Fibroblast of upper back skin (primary cell): ENCODE measurements at regions not wholly inside any gene's neighbourhood (a gene's known extent, or its start where the extent isn't known, plus 50 kb on each side); places are given as distances from the start of the nearest gene placed in this dataset.
"Not testable (repeated sequence)": the region's sequence is repeated elsewhere in the genome, so short reads cannot be mapped to it uniquely, and the experiment has no call there.

Experiments
- DNase-seq: peaks from one replicate; pipeline ENCODE4 v3.0.0-alpha.2; 2013

DNA sequence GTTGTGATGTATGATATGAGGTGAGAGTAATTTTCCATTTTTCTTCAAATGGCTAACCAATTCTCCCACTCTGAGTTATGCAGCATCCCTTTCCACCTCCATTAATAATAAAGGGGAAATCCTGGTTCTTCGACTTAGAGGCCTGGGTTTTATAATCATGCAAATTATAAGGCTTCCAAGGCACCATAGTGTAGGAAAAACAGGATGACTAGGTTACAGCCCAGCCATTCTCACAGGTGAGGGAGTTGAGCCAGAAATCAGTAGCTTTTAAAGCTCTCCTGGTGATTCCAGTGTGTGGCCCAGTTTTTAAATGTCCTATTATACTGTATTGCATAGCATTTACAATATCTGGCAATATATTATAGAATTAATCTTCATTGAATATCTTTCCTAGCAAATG lies 203.1 kb downstream of the ARHGEF9 start:
- DNase-seq: no peak

DNA sequence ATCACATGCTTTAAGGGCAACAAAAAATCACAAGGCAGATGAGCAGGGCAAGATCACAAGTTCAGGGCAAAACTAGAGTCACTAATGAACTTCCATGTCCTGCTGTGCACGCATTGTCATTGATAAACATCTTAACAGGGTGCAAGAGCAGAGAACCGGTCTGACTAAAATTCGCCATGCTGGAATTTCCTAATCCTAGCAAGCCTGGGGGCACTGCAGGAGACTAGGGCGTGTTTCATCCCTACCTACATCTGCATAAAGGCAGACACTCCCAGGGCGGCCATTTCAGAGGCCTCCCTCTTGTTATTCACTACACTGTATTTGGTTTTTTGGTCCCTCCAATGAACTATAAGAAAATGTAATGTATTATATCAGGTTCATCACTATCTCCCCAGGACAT lies 203.6 kb downstream of the ARHGEF9 start:
- no peak for DNase-seq

DNA sequence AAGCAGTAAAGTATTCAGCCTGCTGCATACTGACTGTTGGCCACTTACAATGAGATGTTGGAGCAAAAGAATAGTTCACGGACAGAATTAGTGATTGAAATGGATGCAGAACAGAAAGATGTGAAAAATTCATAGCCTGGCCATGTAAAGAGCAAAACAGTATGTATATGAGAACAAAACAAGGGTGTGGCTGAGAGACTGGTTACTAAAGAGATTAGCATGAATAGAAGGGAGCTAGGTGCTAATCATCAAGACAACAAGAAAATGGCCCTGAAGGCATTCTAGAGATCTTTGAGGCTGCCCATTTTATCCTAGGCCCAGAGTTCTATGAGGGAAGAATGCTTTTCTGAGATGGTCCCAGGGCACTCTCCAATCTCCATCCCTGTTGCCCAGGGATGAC lies 208.5 kb downstream of the ARHGEF9 start:
- no peak for DNase-seq

DNA sequence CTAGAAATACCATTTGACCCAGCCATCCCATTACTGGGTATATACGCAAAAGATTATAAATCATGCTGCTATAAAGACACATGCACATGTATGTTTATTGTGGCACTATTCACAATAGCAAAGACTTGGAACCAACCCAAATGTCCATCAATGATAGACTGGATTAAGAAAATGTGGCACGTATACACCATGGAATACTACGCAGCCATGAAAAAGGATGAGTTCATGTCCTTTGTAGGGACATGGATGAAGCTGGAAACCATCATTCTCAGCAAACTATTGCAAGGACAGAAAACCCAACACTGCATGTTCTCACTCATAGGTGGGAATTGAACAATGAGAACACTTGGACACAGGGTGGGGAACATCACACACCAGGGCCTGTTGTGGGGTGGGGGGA lies 209.3 kb downstream of the ARHGEF9 start:
- not testable (repeated sequence) for DNase-seq

- DNase-seq: no peak
Observed at GRCh38 chrX:63566856-63567255, 215.7 kb upstream of the SPIN4 start.

DNA sequence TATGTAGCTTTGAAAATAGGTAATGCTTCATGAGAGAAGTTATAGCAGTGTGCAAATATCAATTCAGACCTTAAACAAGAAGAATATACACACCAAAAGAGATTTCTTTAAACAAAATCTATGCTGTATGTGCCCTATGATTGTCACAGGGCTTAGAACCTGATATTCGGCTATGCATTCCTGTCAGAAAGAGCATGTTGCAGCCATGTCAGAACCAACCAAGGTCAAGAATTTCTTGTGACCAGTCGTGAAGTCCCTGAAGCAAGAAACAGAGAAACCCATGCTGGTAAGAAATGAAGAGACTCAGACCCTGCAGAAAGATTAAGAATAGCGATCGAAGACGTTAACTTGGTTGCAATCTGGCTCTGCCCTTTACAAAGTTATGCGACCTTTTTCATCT lies 210.3 kb upstream of the SPIN4 start:
- DNase-seq: peak; percentile 0

DNA sequence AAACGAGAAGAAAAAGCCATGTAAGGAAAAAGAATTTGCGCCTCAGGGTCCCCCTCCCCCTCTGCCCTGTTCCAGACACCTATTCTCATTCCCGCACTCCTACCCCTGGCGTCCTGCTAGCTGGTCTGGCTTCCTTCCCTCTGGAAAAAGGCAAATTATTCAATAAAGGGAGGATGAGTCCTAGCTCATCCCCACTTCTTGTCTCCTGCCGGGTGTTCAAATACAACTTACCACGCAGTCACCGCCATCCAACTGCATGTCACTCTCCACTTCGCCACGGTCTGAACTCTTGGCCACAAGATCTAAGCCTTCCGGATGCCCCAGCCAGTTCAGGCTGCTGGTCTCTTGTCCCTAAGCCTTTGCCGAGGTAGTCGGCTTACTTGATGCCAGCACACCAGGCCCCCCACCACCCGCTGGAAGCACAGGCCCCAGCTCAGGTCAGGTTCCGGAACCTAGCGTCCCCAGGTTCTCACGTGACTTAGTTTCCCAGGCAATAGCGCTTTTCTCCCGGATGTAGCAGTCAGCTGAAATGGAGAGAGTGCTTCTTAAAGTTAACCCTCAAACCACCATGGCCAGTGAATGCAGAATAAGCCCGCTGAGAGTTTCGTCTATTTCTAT lies 209.6 kb upstream of the SPIN4 start:
- DNase-seq: peak; percentile 74

DNA sequence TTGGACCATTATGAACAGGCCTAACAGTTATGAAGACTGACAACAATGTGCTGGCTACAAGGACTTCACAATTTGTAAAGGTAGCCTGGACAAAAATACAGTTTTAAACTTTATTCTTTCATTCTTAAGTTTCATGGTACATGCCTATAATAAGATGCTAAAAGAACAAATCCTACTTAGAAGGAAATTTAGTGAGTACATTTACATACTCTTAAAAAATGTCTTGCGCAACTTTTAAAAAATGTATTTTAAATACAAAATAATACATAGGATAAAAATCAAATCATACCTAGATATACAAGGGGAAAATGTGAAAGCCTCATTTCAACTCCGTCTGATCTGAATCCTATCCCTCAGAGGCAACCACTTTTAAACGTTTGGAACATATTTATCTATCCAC lies 200.7 kb upstream of the SPIN4 start:
- no peak for DNase-seq

GRCh38 chrX:63530654-63531053 lies 179.5 kb upstream of the SPIN4 start:
- no peak for DNase-seq

DNA sequence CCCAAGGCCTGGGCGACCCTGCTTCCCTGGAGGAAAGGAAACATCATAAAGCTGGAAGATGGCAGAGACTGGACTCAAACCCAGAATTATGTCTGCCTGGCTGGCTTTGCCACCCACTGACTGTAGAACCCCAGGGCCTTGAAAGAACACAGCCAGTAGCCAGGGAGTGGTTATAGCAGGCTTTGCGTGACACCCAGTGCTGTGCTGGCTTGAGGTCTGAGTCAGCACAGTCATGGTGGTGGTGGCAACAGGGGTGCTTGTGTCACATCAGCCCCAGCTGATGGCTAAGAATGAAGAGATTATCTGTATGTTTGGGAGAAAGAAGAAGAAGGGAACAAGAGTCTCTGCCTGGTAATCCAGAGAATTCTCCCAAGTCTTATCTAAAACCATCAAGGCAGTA lies 178.8 kb upstream of the SPIN4 start:
- DNase-seq: no peak

DNA sequence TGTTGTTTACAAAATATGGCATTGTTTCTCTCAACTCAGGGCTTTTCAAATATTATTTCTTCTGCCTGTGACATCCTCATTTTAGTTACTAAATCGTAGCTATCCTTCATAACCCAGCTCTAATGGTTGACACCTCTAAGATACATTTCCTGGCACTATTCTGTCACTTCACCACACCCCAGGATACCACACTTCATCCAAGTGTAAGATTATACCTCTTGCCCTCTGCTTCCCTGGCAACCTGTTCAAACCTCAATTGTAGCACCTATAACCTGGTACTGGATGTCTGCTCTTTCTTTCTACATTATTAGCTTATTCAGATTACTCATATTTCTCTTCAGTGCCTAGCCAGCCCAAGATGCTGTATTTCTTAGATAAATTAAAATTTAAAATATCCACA lies 175.7 kb upstream of the SPIN4 start:
- no peak for DNase-seq

GRCh38 chrX:63525491-63525890 lies 174.4 kb upstream of the SPIN4 start:
- no peak for DNase-seq

DNA sequence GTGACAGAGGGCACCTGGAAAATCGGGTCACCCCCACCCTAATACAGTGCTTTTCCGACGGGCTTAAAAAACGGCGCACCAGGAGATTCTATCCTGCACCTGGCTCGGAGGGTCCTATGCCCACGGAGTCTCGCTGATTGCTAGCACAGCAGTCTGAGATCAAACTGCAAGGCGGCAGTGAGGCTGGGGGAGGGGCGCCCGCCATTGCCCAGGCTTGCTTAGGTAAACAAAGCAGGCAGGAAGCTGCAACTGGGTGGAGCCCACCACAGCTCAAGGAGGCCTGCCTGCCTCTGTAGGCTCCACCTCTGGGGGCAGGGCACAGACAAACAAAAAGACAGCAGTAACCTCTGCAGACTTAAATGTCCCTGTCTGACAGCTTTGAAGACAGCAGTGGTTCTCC lies 168.2 kb upstream of the SPIN4 start:
- DNase-seq: not testable (repeated sequence)

- peak; percentile 26 for DNase-seq
Observed at GRCh38 chrX:63514569-63515080, 163.5 kb upstream of the SPIN4 start.

DNA sequence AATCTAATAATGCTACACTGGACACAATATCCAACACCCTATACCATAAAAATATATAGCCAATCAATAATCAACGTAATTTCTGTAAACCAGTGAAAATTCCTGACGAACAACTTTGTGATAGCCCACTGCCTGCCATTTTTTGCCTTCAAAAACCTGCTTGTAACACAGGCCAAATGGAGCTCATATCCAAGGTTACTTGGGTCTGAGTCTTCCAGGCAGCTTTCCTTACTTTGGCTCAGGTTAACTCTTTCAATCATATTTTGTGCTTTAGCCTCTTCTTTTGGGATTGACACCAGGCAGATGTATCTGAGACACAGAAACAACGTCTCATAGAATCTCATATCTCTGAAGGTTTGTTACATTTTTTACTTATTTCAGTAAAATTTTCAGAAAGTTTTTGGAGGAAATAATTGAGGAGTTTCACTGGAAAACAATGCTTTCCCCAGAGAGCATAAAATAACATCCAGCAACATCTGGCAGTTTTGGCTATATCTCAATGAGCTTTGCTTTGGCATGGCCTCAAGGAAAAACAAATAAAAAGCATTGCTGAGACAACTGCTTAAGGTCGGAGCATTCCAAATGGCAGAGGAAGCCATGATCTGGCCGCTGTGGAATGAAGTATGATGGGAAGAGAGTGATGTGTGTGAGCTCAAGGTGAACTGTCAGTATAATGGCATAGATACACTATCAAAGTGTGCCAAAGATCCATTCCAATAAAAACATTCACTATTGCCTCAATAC lies 162.9 kb upstream of the SPIN4 start:
- peak; percentile 86 for DNase-seq

DNA sequence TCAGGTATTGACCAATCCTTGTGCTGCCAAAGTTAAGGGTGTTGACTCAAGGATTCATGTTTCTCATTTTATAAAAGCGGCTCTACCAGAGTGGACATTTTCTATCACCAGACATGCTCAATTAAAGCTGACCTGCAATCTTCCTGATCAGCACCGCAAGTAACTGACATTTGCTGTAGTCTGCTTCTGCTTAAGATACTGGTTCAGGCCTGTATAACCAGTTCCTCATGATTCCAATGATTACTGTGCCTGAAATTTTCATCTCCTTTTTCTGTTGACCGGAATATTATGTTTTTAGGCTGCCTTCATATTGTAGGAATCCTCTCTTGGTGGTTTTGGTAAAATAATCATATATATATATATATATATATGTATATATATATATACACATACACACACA lies 160.2 kb upstream of the SPIN4 start:
- no peak for DNase-seq

- DNase-seq: no peak
Observed at GRCh38 chrX:63508668-63509067, 157.5 kb upstream of the SPIN4 start.

DNA sequence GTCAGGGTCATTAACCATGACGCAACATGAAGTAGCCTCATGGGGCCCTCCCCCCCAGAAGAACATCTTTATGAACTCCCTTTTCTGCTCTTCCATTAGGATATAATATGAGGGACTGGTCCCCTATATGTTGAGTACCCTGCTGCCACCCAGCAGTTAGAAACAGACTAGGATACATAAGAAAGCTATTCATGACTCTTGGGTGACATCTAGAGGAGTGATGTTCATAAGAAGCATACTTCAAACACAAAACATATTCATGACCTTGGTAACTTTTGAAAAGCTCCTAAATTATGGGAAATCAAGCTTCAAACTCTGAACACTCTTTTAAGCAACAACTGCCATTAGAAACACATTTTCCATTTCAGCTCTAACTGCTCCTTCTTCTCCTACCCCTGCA lies 155.2 kb upstream of the SPIN4 start:
- DNase-seq: peak; percentile 56

DNA sequence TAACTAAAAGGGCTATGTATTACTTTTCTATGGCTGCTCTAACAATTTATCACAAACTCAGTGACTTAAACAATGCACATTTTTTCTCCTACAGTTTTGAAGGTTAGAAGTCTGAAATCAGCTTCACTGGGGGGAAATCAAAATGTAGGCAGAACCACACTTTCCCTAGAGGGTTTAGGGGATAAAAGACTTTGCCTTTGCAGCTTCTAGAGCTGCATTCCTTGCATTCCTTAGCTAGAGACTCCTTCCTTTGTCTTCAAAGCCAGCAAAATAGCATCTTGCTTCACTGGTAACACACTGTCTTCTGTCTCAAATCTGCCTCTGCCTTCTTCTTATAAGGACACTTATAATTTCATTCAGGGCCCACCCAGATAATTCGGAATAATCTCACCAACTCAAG lies 152.4 kb upstream of the SPIN4 start:
- peak; percentile 85 for DNase-seq

- no peak for DNase-seq
Observed at GRCh38 chrX:63488546-63489373, 137.6 kb upstream of the SPIN4 start.

- DNase-seq: no peak
Observed at GRCh38 chrX:63475200-63475599, 124.1 kb upstream of the SPIN4 start.

GRCh38 chrX:63471004-63471403 lies 119.9 kb upstream of the SPIN4 start:
- no peak for DNase-seq

- no peak for DNase-seq
Observed at GRCh38 chrX:63470506-63470905, 119.4 kb upstream of the SPIN4 start.

DNA sequence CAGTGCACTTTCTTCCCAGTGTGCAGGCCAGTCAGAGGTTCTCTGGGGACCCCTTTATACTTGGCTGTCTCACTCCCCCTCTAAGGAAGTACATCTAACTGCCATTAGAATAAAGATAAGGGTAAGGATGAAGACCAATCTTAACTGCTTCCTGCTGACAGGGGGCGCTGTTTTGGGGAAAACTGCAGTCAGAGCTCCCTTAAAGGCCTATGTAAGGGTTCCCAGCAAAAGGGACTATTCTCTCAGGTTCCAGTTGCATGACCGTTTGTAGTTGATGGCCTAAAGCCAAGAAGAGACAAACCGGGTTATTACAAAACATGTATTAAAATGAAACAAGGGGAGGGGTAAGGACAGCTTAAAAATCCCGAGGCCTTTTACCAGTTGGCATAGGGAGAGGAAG lies 115.6 kb upstream of the SPIN4 start:
- no peak for DNase-seq
